Loucy (cell line): ENCODE measurements at regions not wholly inside any gene's neighbourhood (a gene's known extent, or its start where the extent isn't known, plus 50 kb on each side); places are given as distances from the start of the nearest gene placed in this dataset.

Source experiments
- EZH2phosphoT487 ChIP-seq: fragments of 200-600 bp; IDR thresholded peaks from 2 replicates; pipeline ENCODE4 v1.6.1; 2018; ENCODE audit warnings: antibody characterized with exemption, mild to moderate bottlenecking, moderate library complexity, borderline replicate concordance
- TF ChIP-seq, protein P1 (sequence below): fragments of 200-600 bp; sonication (generic); conservative IDR thresholded peaks from 2 replicates; pipeline ENCODE4 v1.5.1; 2014; ENCODE audit warnings: mild to moderate bottlenecking, antibody characterized with exemption, low read length

DNA sequence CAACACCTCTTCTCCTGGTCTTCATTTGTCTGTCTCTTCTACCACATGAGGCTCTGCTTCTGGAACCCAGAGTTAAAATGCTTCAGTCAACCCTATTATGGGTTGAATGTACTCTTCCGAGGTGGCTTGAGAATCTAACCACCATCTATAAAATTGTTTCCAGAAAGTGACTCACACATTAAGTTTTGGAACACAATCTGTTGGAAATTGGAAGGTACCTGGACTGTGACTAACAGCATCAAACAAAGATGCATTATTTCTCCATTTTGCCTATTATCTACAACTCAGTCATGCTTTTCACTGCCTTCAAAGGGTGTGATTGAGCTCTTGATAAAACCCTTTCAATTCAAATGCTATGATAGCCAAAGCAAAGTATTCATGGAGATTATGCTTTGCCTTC lies 499.0 kb upstream of the SEMA6D start:
- TF ChIP-seq, protein P1, sequence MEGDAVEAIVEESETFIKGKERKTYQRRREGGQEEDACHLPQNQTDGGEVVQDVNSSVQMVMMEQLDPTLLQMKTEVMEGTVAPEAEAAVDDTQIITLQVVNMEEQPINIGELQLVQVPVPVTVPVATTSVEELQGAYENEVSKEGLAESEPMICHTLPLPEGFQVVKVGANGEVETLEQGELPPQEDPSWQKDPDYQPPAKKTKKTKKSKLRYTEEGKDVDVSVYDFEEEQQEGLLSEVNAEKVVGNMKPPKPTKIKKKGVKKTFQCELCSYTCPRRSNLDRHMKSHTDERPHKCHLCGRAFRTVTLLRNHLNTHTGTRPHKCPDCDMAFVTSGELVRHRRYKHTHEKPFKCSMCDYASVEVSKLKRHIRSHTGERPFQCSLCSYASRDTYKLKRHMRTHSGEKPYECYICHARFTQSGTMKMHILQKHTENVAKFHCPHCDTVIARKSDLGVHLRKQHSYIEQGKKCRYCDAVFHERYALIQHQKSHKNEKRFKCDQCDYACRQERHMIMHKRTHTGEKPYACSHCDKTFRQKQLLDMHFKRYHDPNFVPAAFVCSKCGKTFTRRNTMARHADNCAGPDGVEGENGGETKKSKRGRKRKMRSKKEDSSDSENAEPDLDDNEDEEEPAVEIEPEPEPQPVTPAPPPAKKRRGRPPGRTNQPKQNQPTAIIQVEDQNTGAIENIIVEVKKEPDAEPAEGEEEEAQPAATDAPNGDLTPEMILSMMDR = no peak
- no peak for TF ChIP-seq EZH2phosphoT487
